ENCODE measurements at regions not wholly inside any gene's neighbourhood (a gene's known extent, or its start where the extent isn't known, plus 50 kb on each side); places are given as distances from the start of the nearest gene placed in this dataset.
"Not testable (repeated sequence)": the region's sequence is repeated elsewhere in the genome, so short reads cannot be mapped to it uniquely, and the experiment has no call there.

- not testable (repeated sequence) for DNase-seq (ENCODE audit: low read depth, low spot score)
These were observed 119.5 kb downstream of the IGLL1 start for GRCh38 chr22:23460517-23461031.

GRCh38 chr22:23459645-23460516 lies 120.2 kb downstream of the IGLL1 start:
- not testable (repeated sequence) for DNase-seq (ENCODE audit: low read depth, low spot score)

- no peak for DNase-seq (ENCODE audit: low read depth, low spot score)
These were observed 121.2 kb downstream of the IGLL1 start for GRCh38 chr22:23458663-23459541.

GRCh38 chr22:23457380-23457985 lies 122.6 kb downstream of the IGLL1 start:
- DNase-seq (ENCODE audit: low read depth, low spot score): no peak

GRCh38 chr22:23456666-23457379 lies 123.3 kb downstream of the IGLL1 start:
- not testable (repeated sequence) for DNase-seq (ENCODE audit: low read depth, low spot score)

- not testable (repeated sequence) for DNase-seq (ENCODE audit: low read depth, low spot score)
These were observed 125.7 kb downstream of the IGLL1 start for GRCh38 chr22:23454345-23454744.

- DNase-seq (ENCODE audit: low read depth, low spot score): no peak
These were observed 126.8 kb downstream of the IGLL1 start for GRCh38 chr22:23453277-23453676.

GRCh38 chr22:23452231-23453010 lies 127.7 kb downstream of the IGLL1 start:
- no peak for DNase-seq (ENCODE audit: low read depth, low spot score)

GRCh38 chr22:23451452-23452230 lies 128.4 kb downstream of the IGLL1 start:
- DNase-seq (ENCODE audit: low read depth, low spot score): not testable (repeated sequence)

GRCh38 chr22:23450821-23451220 lies 129.3 kb downstream of the IGLL1 start:
- DNase-seq (ENCODE audit: low read depth, low spot score): not testable (repeated sequence)

- DNase-seq (ENCODE audit: low read depth, low spot score): no peak
These were observed 129.7 kb downstream of the IGLL1 start for GRCh38 chr22:23450434-23450795.

GRCh38 chr22:23449748-23450433 lies 130.2 kb downstream of the IGLL1 start:
- not testable (repeated sequence) for DNase-seq (ENCODE audit: low read depth, low spot score)

- DNase-seq (ENCODE audit: low read depth, low spot score): not testable (repeated sequence)
These were observed 131.4 kb downstream of the IGLL1 start for GRCh38 chr22:23448499-23449288.

- DNase-seq (ENCODE audit: low read depth, low spot score): no peak
These were observed 133.2 kb downstream of the IGLL1 start for GRCh38 chr22:23446796-23447350.

- not testable (repeated sequence) for DNase-seq (ENCODE audit: low read depth, low spot score)
These were observed 133.9 kb downstream of the IGLL1 start for GRCh38 chr22:23446194-23446593.

GRCh38 chr22:23443905-23444304 lies 136.2 kb downstream of the IGLL1 start:
- not testable (repeated sequence) for DNase-seq (ENCODE audit: low read depth, low spot score)

GRCh38 chr22:23439581-23439980 lies 140.5 kb downstream of the IGLL1 start:
- not testable (repeated sequence) for DNase-seq (ENCODE audit: low read depth, low spot score)

GRCh38 chr22:23438216-23438615 lies 141.9 kb downstream of the IGLL1 start:
- no peak for DNase-seq (ENCODE audit: low read depth, low spot score)

All from brain pericyte (primary cell).